ENCODE measurements at regions not wholly inside any gene's neighbourhood (a gene's known extent, or its start where the extent isn't known, plus 50 kb on each side); places are given as distances from the start of the nearest gene placed in this dataset.
"Not testable (repeated sequence)": the region's sequence is repeated elsewhere in the genome, so short reads cannot be mapped to it uniquely, and the experiment has no call there.

DNA sequence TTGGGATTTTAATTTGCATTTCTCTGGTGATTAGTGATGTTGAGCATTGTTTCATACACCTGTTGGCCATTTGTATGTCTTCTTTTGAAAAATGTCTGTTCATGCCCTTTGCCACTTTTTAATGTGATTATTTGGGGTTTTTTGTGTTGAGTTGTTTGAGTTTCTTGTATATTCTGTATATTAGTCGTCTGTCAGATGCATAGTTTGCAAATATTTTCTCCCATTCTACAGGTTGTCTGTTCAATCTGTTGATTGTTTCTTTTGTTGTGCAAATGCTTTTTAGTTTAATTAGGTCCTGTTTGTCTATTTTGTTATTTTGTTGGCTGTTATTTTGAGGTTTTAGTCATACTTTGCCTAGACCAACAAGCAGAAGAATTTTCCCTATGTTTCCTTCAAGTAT lies 164.0 kb upstream of the CXADR start:
- no peak for DNase-seq

DNA sequence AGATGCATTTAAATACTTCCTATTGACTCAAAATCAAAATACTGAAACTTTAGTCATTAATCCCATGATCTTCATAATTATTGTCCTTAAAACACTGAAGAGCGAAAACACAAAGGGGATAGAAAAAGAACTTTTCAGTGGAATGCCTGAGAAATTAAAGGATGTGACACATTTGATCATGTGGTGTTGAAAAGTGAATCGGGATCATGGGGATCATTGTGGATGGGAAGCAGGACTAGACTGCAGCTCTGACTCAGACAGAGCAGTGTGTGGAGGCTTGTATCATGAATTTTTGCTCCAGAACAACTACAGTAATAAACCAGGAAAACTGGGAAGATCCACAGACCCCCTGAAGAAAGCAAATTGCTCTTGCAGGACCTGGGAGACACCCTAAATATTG lies 161.1 kb upstream of the CXADR start:
- no peak for DNase-seq

DNA sequence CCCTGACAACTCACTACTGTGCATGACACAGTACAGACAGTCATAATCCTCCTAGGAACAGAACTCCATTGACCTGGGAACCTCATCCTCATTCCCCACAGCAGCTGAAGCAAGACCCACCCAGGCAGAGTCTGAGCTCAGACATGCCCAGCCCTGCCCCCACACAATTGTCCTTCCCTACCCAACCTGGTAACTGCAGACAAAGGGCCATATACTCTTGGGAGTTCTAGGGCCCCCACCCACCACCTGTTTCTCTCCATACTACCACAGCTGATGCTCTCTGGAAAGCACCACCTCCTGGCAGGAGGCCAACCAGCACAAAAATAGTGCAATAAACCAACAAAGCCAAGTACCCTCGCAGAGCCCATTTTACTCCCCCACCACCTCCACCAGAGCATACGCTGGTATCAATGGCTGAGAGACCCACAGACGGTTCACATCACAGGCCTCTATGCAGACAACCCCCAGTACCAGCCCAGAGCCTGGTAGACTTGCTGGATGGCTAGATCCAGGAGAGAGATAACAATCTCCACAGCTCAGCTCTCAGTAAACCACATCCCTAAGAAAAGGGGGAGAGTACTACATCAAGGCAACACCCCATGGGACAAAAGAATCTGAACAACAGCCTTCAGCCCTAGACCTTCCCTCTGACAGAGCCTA lies 159.7 kb upstream of the CXADR start:
- no peak for DNase-seq

DNA sequence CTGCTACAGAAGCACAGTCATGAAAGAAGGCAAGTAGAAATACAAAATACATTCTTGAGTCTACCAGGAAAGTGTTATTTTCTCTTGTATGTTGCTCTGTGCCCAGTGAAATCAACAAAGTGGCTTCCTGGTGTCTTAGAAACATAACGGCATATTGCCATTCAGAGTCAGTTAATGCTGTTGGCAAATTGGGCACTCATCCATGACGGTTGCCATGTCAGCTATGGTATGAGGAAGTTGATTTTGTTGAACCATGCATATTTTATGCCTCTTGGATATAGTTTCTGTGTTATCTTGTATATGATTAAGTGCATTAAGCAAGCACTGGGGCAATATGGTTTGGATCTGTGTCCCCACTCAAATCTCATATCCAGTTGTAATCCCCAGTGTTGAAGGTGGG lies 153.1 kb upstream of the CXADR start:
- no peak for DNase-seq

DNA sequence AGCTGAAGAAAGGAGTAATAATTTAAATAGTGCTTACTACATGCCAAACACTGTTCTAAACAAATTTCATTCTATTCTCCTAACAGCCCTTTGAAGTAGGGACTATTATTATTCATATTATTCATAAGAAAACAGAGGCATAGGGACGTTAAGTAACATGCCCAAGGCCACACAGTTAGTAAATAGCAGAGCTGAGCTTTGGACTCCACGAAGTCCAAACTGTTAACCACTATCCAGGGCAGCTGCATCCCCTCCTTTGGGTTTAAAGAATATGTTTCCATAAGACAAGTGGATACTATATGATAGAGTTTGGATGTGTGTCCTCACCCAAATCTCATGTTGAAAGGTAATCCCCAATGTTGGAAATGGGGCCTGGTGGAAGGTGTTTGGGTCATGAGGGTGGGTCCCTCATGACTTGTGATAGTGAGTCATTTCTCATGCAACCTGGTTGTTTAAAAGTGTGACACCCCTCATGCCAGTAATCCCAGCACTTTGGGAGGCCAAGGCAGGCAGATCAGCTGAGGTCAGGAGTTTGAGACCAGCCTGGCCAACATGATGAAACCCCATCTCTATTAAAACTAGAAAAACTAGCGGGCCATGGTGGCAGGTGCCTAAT lies 144.0 kb upstream of the CXADR start:
- no peak for DNase-seq

DNA sequence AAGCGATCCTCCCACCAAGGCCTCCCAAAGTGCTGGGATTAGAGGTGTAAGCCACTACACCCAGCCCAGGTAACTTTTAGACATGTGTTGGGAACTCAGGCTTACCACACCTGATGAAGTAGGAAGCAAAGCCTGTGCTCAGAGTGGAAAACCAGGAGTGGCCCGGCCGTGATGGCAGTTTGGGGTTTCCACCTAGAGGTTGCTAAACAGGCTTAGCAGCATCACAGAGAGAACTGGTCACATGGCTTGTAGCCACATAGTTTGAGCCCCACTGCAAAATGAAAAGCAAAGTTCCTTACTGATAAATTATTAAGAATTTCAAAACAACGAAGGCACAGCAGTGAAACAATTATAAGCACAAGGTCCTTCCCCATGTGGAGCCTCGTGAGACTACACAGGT lies 142.6 kb upstream of the CXADR start:
- DNase-seq: no peak

DNA sequence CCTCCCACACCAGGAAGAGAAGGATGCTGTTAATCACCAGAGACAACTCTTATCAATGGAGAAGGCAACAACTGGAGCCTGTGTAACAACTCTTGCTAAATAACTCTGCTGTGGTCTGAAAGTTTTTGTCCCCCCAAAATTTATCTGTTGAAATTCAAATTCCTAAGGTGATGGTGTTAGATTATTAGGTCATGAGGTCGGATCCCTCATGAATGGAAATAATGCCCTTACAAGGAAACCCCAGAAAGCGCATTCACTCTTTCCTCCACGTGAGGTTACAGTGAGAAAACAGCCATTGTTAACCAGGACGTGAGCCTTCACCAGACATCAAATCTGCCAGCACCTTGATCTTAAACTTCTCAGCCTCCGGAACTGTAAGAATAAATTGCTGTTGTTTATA lies 141.9 kb upstream of the CXADR start:
- no peak for DNase-seq

DNA sequence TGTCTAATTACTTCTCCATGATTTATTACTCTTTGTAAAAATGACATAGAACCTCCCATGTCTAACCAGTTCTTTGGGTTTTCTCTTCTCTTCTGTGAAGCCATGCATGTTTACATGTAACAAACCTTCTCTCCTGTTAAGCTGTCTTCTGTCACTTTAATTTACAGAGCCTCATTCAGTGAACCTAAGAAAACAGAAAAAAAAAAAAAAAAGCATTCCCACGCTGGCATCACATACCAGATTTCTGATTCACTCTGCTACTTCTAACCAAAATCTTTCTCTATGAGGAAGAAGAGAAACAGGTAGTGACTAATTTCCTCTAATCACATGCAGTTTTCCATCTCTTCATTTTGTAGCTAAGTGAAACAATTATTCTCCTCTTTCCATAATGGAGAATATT lies 141.4 kb upstream of the CXADR start:
- peak; percentile 4 for DNase-seq

DNA sequence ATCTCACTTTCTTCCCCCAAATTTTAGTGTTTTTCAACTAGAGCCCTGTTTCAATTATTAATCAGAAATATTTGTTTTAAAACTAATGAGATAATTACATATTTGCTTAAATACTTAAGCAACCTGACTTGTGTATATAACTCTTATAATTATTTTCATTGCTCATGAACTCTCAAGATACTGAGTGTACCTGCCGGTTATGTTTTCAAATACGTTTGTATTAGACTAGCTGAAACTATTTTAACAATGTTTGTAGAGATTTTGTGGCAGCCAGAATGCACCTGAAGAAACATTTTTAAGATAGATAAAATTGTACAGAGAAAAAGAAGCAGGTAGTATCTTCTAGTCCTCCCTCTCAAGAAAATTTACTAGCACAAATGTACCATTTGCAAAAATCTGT lies 140.6 kb upstream of the CXADR start:
- no peak for DNase-seq

DNA sequence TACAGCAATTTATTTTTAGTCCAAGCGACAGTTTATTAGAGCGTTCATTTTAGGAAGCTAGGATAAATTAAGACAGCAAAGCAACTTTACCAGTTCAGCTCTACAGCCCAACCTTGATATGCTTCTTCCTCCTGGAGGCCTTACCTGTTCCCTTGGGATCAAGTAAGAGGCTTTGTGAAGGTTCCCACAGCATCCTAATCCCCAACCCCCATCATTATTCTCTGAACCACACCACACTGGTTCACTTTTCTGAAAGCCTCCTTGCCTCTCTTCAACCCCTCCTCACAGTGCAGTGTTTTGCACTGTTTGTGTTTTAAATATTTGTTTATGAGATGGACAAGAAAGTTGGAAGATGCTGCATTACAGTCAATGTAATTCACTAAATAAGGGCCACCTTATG lies 126.3 kb upstream of the CXADR start:
- no peak for DNase-seq

DNA sequence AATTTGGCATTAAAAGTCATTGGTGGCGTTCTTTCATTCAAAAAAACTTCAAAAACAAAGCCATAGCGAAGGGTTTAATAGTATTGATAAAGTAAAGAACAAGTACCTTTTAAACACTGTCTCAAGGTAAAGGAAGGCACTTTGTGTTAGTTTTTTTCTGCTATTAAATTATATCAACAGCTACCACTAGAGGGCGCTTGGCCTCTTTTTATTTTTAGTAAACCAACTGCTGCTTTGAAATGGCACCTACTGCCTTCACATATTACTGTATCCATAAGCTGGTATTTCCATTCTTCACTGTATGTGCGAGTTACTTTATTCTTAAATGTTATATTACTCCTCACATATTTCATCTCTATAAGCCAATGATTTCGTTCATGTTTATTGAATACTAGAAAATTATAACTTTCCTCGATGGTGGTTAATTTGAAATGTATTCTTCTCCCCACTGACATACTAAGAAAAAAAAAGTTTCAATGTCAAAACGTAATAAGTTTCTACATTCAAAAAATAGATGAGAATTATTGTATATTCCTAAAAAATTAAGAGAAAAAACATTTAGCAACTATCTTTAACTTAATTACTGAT lies 125.7 kb upstream of the CXADR start:
- peak; percentile 6 for DNase-seq

DNA sequence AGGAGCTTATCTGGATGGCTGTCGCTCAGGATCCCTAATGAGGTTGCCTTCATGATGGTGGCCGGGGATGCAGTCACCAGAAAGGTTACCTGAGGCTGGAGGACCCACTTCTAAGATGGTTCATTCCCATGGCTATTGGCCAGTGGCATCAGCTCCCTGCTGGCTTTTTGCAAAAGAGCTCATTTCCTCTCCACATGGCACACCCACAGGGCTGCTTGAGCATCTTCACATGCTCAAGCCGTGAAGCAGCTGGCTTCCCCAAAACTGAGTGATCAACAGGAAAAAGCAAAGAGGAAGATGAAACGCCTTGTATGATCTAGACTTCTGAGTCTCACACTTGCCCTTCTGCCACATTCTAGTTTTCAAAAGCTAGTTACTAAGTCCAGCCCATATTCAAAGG lies 124.6 kb upstream of the CXADR start:
- no peak for DNase-seq

DNA sequence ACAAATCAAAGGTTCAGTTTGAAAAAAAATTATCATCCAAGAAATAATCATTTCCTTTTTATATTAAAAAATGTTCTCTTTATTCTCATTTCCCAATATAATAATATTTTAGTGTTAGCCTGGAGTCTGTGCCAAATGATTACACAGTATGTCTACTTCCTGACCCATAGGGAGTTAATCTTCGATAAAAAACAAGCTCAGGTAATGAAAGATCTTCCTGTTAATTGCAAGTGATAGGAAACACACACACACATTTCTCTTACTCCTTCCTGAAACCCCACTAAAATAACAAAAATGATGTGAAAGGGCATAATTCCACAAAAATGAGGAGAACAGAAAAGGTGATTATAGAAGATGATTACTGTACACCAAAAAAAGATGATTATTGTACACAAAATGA lies 123.5 kb upstream of the CXADR start:
- DNase-seq: no peak

DNA sequence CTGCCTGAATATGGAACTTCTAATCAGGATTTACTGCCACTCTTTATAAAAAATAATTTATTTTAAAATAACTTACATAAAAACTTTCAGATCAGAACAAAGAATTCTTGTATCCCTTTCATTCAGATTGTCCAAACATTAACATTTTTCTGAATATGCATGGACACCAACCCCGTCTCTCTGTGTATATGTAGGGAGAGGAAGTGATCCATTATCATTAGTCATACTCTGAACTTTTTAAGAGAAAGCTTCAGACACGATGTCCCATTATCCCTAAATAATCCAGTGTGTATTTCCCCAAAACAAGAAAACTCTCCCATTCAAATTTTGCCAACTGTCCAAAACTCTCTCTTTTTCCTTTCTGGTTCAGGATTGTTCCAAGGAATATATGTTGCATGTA lies 122.3 kb upstream of the CXADR start:
- no peak for DNase-seq

DNA sequence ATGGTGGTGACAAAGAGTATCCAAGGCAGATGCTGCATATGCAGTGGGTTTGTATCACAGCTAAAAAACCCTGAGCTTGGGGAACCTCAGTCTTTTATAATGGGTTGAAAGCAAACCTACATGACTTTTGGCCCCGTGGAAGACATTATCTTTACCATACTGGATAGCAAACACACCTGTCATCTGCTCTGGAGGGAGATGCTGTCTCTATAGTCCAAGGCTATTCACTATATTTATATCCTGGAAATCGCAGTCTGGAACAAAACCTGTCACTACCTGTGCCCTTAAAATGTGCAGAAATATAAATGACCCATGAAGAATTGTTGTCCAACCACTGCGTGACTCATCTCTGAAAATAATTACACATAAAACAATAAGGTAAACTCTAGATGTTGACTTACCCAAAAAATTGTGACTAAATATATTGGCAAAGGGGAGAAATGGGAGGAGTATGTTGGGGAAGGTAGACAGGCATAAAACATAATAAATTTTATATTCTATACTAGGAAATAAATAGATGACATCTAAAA lies 121.0 kb upstream of the CXADR start:
- no peak for DNase-seq

DNA sequence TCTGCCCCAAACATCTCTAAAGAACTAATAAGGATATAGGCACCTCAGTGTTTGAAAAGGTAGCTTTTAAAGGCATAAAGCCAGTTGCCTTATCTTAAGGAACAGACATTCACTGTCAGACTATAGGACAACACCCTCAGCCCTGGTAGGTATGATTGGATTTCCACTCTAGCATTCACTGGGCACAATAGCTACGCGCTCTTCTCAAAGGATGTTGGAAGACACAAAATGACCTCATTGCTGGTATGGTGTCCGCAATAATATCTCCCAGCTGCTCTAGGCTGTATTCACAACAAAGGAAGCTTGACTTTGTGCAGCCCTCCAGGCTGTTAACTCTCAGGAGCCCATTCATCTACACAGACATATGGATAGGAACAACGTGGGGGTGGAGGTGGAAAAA lies 119.4 kb upstream of the CXADR start:
- DNase-seq: no peak

DNA sequence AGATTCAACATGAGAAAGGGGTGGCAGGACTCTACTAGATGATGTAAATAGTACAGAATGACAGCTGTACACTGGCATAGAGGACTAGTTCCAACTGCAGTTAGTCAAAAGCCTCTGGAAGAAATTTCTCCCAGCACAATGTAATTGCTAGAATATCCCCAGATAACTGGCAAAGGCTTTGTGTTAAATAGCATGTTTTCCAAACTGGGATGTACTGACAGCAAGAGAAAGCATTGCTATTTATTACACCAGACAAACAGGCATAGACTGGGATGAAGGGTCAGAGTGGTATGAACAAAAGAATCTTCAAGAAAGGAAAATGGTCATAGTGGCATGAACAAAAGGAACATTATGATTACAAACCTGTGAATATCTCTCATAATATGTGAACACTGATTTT lies 115.9 kb upstream of the CXADR start:
- no peak for DNase-seq

DNA sequence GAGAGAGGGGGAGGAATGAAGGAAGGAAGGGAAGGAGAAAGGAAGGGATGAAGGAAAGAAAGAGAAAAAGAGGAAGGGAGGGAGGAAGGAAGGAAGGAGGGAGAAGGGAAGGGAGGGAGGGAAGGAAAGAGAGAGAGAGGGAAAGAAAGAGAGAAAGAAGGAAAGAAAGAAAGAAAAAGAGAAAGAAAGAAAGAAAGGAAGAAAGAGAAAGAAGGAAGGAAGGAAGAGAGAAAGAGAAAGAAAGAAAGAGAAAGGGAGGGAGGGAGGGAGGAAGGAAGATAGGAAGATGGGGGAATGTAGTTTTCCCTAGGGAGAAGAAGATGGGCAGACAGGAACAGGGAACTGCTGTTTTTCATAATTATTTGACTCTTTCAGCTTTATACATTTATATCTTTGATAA lies 115.1 kb upstream of the CXADR start:
- no peak for DNase-seq

DNA sequence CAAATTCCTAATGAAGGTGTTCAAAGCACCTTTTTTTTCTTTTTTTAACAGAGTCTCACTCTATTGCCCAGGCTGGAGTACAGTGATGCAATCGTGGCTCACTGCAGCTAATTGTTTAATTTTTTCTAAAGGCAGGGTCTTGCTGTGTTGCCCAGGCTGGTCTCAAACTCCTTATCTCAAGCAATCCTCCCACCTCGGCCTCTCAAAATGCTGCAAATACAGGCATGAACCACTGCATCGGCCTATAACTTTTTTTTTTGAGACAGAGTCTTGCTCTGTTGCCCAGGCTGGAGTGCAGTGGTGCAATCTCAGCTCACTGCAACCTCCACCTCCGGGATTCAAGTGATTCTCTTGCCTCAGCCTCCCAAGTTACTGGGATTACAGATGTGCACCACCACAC lies 113.9 kb upstream of the CXADR start:
- DNase-seq: not testable (repeated sequence)

DNA sequence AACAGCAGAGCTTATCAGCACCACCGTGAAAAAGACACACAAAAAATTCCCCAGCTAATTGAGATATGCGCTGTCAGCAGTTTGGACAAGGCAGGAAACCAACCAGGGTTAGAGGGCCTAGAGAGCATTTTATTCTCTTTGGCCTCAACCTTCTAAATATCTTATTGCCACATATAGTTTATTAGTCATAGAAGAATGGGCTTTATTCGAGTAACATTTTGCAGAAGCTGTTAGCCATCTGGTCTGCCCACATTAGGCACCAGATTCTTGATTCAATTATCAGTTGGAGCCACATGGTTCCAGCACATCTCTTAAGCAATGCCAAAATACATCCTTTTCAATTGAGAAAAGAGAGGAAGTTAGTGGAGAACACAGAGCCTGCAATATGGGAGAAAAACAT lies 109.9 kb upstream of the CXADR start:
- no peak for DNase-seq

DNA sequence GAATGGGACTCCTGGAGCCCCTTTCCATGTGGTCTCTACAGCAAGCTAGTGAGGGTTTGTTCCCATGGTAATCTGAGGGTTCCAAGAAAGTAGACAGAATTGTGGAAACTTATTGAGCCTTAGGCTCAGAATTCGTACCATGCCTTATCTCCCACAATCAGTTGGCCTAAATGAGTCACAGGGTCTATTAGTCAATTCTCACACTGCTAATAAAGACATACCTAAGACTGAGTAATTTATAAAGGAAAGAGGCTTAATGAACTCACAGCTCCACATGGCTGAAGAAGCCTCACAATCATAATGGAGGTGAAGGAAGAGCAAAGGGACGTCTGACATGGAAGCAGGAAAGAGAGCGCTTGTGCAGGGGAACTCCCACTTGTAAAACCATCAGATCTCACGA lies 106.6 kb upstream of the CXADR start:
- no peak for DNase-seq

DNA sequence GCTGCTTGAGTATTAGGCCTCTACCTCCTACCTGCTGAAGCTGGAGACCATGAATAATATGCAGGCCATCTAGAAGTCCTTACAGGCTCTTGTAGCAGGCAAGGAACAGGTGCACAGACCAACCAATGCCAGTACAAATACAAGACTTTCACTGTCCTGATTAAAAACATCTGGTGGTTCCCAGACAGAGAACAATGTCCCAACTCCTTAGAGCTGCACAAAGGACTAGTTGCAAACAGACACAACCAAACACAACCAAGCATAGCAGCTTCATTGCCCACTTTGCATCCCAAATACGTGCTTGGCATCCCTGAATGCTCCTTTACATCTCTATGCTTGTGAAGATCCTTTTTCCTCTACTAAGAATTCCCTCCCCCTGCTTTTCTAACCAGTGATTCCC lies 98.1 kb upstream of the CXADR start:
- DNase-seq: no peak

DNA sequence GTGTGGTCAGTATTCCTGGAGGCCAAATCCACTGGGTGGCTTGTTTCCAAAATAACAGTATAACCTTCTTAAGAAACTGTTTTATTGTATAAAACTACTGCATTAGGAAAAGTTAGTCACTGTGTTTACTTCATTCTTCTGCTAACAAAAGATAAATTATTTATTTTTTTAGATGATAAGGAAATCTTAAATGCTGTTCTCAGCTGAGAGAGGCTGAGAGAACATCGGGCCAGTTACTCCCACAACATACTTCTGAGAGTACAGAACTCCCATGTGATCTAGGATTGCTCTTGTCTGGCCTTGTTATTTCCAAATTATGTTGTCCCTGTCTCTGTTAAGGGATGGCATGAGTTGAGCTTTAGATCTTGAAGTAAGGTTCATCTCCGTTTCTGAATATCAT lies 96.7 kb upstream of the CXADR start:
- DNase-seq: no peak

DNA sequence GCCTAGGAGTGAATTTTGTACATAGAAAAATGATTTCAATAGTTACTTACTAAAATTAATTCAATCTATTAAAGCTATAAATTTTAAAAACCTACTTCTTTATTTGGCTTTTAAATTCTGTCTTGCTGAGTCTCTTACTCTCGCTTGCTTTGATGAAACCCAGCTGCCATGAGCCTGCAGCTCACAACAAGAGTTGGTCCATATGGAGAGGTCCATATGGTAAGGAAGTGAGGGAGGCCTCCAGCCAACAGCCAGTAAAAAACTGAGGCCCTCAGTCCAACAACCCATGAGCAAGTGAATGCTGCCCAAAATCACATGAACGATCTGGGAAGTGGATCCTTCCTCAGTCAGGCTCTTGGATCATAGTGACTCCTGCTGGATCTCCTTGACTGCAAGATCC lies 89.9 kb upstream of the CXADR start:
- DNase-seq: no peak

All from skin of body (tissue), 1 donor.